ENCODE measurements at regions not wholly inside any gene's neighbourhood (a gene's known extent, or its start where the extent isn't known, plus 50 kb on each side); places are given as distances from the start of the nearest gene placed in this dataset.

DNA sequence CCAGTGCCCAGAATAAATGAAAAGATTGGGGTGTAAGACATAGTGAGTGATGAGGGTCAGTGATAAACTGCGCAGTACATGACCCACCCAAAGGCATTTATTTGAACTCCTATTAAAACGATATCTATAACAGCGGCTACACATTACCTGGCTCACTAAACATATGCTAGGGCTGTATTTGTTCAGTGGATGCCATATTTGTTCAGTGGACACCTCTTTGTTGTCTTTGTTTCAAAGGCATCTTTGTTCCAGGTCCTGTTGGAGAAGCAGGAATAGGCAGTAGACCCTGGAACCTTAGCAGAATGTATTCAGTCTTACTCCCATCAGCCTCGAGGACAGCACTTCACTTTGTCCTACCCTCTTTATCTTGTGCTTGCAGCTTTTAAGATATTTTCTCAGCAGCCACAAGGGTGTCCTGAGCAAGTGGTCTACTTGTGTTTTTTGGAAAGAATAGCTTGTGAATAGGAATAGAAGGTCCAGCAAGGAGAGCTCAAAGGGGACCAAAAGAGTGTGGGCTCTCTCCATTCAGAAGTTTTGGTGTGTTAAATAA lies 650.8 kb upstream of the FANCL start:
- ChIA-PET POLR2A (interaction anchor here (0.6 kb wide), 1 partner anchor 107 kb away, joined by 4 read pairs; no protein-coding TSS in a partner anchor), CTCF (no interaction called here)
- intact Hi-C loops (cut with micrococcal nuclease; ENCODE audit: unreplicated experiment) (no loop called here), in situ Hi-C loops (cut with HindIII; ENCODE audit: low pct_unique_long_range_greater_than_20kb, low sequenced_read_pairs) (no loop called here)
- Histone ChIP-seq H3K27ac (ENCODE audit: low read length) (no peak overlapping the region), H3K4me1 (ENCODE audit: control insufficient read depth, insufficient read depth, low read length) (no peaks in the 10 kb centered on the region), H3K4me3 (ENCODE audit: low read depth in 2 of 2, low read length in 2 of 2) (no peak overlapping the region), H3K36me3 (ENCODE audit: control insufficient read depth, insufficient read depth, low read length) (no peaks in the 10 kb centered on the region), H3K9me3 (ENCODE audit: control insufficient read depth, insufficient read depth, low read depth, low read length) (no peaks in the 10 kb centered on the region), H3K27me3 (ENCODE audit: control insufficient read depth, insufficient read depth, low read length) (no peaks in the 10 kb centered on the region)
- no peak for TF ChIP-seq TCF7L2 (IDR thresholded peaks at IDR 0.05; ENCODE audit: low read depth, low read length)
- no peak for TF ChIP-seq POLR2AphosphoS5 (IDR thresholded peaks at IDR 0.05; ENCODE audit: low read depth, low read length)
- TF ChIP-seq, protein P1, sequence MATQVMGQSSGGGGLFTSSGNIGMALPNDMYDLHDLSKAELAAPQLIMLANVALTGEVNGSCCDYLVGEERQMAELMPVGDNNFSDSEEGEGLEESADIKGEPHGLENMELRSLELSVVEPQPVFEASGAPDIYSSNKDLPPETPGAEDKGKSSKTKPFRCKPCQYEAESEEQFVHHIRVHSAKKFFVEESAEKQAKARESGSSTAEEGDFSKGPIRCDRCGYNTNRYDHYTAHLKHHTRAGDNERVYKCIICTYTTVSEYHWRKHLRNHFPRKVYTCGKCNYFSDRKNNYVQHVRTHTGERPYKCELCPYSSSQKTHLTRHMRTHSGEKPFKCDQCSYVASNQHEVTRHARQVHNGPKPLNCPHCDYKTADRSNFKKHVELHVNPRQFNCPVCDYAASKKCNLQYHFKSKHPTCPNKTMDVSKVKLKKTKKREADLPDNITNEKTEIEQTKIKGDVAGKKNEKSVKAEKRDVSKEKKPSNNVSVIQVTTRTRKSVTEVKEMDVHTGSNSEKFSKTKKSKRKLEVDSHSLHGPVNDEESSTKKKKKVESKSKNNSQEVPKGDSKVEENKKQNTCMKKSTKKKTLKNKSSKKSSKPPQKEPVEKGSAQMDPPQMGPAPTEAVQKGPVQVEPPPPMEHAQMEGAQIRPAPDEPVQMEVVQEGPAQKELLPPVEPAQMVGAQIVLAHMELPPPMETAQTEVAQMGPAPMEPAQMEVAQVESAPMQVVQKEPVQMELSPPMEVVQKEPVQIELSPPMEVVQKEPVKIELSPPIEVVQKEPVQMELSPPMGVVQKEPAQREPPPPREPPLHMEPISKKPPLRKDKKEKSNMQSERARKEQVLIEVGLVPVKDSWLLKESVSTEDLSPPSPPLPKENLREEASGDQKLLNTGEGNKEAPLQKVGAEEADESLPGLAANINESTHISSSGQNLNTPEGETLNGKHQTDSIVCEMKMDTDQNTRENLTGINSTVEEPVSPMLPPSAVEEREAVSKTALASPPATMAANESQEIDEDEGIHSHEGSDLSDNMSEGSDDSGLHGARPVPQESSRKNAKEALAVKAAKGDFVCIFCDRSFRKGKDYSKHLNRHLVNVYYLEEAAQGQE (IDR thresholded peaks at IDR 0.05; ENCODE audit: insufficient read depth in 1 of 2, low read depth in 2 of 2, low read length in 1 of 2), result no peak
- no peak for TF ChIP-seq SIN3A (IDR thresholded peaks at IDR 0.05; ENCODE audit: borderline replicate concordance, insufficient read depth, low read depth, low read length)
- TF ChIP-seq, protein P2, sequence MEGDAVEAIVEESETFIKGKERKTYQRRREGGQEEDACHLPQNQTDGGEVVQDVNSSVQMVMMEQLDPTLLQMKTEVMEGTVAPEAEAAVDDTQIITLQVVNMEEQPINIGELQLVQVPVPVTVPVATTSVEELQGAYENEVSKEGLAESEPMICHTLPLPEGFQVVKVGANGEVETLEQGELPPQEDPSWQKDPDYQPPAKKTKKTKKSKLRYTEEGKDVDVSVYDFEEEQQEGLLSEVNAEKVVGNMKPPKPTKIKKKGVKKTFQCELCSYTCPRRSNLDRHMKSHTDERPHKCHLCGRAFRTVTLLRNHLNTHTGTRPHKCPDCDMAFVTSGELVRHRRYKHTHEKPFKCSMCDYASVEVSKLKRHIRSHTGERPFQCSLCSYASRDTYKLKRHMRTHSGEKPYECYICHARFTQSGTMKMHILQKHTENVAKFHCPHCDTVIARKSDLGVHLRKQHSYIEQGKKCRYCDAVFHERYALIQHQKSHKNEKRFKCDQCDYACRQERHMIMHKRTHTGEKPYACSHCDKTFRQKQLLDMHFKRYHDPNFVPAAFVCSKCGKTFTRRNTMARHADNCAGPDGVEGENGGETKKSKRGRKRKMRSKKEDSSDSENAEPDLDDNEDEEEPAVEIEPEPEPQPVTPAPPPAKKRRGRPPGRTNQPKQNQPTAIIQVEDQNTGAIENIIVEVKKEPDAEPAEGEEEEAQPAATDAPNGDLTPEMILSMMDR (IDR thresholded peaks at IDR 0.05), result no peak
- BruUV-seq (replicated peaks), result no TSS peak
- ATAC-seq (no peak), DNase-seq (ENCODE audit: low read depth, low spot score) (no peak)

DNA sequence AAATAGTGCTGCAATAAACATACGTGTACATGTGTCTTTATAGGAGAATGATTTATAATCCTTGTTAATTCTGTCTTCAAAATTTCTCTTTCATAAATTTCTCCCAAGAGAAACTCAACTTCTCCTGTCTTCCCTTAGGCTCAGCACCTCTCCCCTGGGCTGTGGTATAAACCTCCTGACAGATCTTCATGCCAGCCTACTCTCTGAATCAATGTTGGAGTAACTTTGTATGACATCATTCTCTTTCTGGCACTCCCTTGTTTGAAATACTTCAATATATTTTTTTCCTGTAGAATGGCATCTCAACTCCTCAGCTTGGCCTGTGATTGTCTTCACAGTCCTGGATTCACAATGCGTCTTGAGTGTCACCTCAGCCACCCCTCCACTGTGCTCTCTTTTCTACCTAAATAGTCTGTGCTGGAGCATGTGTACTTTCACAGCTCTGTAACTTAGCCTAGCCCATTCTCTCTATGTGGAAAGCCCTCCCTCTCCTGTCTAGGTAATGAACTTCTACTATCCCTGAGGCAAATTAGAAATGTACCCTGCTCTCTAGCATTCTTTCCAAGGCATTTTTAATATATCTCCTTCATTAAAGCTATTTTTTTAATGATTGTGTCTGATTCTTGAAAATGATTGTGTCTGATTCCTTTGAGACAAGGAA lies 649.9 kb upstream of the FANCL start:
- Histone ChIP-seq H3K27me3 (ENCODE audit: control insufficient read depth, insufficient read depth, low read length) (no peaks in the 10 kb centered on the region), H3K27ac (ENCODE audit: low read length) (no peak overlapping the region), H3K36me3 (ENCODE audit: control insufficient read depth, insufficient read depth, low read length) (no peaks in the 10 kb centered on the region), H3K4me3 (ENCODE audit: low read depth in 2 of 2, low read length in 2 of 2) (no peak overlapping the region), H3K4me1 (ENCODE audit: control insufficient read depth, insufficient read depth, low read length) (no peaks in the 10 kb centered on the region), H3K9me3 (ENCODE audit: control insufficient read depth, insufficient read depth, low read depth, low read length) (no peaks in the 10 kb centered on the region)
- ChIA-PET POLR2A (no interaction called here), CTCF (no interaction called here)
- intact Hi-C loops (cut with micrococcal nuclease; ENCODE audit: unreplicated experiment), result no loop called here
- in situ Hi-C loops (cut with HindIII; ENCODE audit: low pct_unique_long_range_greater_than_20kb, low sequenced_read_pairs), result no loop called here
- no TSS peak for BruUV-seq (replicated peaks)
- TF ChIP-seq, protein P1 (IDR thresholded peaks at IDR 0.05; ENCODE audit: insufficient read depth in 1 of 2, low read depth in 2 of 2, low read length in 1 of 2), result no peak
- no peak for TF ChIP-seq SIN3A (IDR thresholded peaks at IDR 0.05; ENCODE audit: borderline replicate concordance, insufficient read depth, low read depth, low read length)
- TF ChIP-seq TCF7L2 (IDR thresholded peaks at IDR 0.05; ENCODE audit: low read depth, low read length), result no peak
- no peak for DNase-seq (ENCODE audit: low read depth, low spot score)
- no peak for ATAC-seq
